Heart right ventricle (tissue), 16 donors: ENCODE measurements at regions not wholly inside any gene's neighbourhood (a gene's known extent, or its start where the extent isn't known, plus 50 kb on each side); places are given as distances from the start of the nearest gene placed in this dataset.

ENCODE experiments used
- ATAC-seq, 8 donors: fragments of 200-7000 bp; cut with Tn5 transposase; one replicate each; pipeline ENCODE4 v1.9.1; 2020; ENCODE audit warnings: mild to moderate bottlenecking in 8 of 8, moderate library complexity in 8 of 8, moderate number of reproducible peaks in 1 of 8
- DNase-seq, 2 donors: peaks; one replicate each; pipeline ENCODE4 v3.0.0-alpha.2; 2020
- H3K27ac ChIP-seq, 10 donors: fragments of 200-600 bp; sonication (generic) in 2 of 10; one replicate each; pipeline versions ENCODE4 v1.5.0 to v1.8.0; 2020 to 2022; ENCODE audit warnings: mild to moderate bottlenecking in 3 of 10
- H3K27me3 ChIP-seq, 7 donors: fragments of 200-600 bp; one replicate each; pipeline ENCODE4 v1.8.0; 2021 to 2022; ENCODE audit warnings: mild to moderate bottlenecking in 2 of 7
- H3K36me3 ChIP-seq, 9 donors: fragments of 200-600 bp; sonication (generic) in 1 of 9; one replicate each; pipeline versions ENCODE4 v1.5.0 to v1.8.0; 2020 to 2022; ENCODE audit warnings: mild to moderate bottlenecking in 2 of 9
- H3K4me1 ChIP-seq, 9 donors: fragments of 200-600 bp; sonication (generic) in 1 of 9; one replicate each; pipeline versions ENCODE4 v1.5.0 to v1.8.0; 2020 to 2022; ENCODE audit warnings: mild to moderate bottlenecking in 4 of 9
- H3K4me3 ChIP-seq, 10 donors: fragments of 200-600 bp; sonication (generic) in 2 of 10; one replicate each; pipeline versions ENCODE4 v1.5.0 to v1.8.0; 2020 to 2022; ENCODE audit warnings: mild to moderate bottlenecking in 7 of 10, moderate library complexity in 2 of 10
- H3K9me3 ChIP-seq, 11 donors: fragments of 200-600 bp in 10 of 11; sonication (generic) in 2 of 11; one replicate each; pipeline versions ENCODE4 v1.5.0 to v1.8.0; 2013 to 2022; ENCODE audit warnings: mild to moderate bottlenecking in 2 of 11, control low read depth in 1 of 11, moderate library complexity in 1 of 11
- WGBS, 2 donors: extraction: QIAGEN DNeasy Blood & Tissue Kit; methylation state at CpG; one replicate each; pipeline ENCODE4 v1.1.7; 2013; ENCODE audit warnings: inconsistent platforms in 1 of 2; 5-methylcytosine and 5-hydroxymethylcytosine counted together
- intact Hi-C, 10 donors: fragments of 100-400 bp; cut with DNase I; formaldehyde crosslinking; loops; one replicate each; pipeline versions ENCODE4 v1.11.1 to v1.14.2; 2022
- TF ChIP-seq, protein P1 (sequence below), 9 donors: fragments of 200-600 bp; sonication (generic) in 2 of 9; IDR thresholded peaks; one replicate each; pipeline versions ENCODE4 v1.5.0 to v1.8.0; 2021 to 2022; ENCODE audit warnings: antibody characterized with exemption in 9 of 9, mild to moderate bottlenecking in 5 of 9, moderate library complexity in 1 of 9
- donor health status: Arrhythmogenic right ventricular cardiomyopathy.
- donor health status: ischemic (EF 13 %, LVEDD 7.1; RV severe dilation, severe dysfunction).
- donor health status: healthy with polysubstance abuse.
- donor health status: DM: no; HTN: yes; CAD: no.
- donor health status: DM: no; HTN: no; CAD: no.
- donor health status: ischemic (EF 25% LVEDD 6.9; RV normal size, moderate dysfunction).
- donor health status: ischemic (EF 25% LVEDD 5.7; RV mildly dilated, moderate dysfunction).
- donor health status: healthy.
- donor health status: DM: yes; HTN: yes; CAD: no.
- donor health status: Ischemic cardiomyopathy.
- donor health status: ischemic (EF 35%, LVEDD 5.7; RV mildly dilated, moderate dysfunction).
- donor health status: nonischemic (EF 11% LVEDD 7.7; RV severe dilation, severe dysfunction).
- donor health status: DM: yes; HTN: yes; CAD: no.
- donor health status: PGD.
- donor health status: ischemic (EF 29% LVEDD 5.4; RV normal size, mild dysfunction).
- donor health status: nonischemic (EF 23%, LVEDD 6.1; RV moderate dilation, normal function).

DNA sequence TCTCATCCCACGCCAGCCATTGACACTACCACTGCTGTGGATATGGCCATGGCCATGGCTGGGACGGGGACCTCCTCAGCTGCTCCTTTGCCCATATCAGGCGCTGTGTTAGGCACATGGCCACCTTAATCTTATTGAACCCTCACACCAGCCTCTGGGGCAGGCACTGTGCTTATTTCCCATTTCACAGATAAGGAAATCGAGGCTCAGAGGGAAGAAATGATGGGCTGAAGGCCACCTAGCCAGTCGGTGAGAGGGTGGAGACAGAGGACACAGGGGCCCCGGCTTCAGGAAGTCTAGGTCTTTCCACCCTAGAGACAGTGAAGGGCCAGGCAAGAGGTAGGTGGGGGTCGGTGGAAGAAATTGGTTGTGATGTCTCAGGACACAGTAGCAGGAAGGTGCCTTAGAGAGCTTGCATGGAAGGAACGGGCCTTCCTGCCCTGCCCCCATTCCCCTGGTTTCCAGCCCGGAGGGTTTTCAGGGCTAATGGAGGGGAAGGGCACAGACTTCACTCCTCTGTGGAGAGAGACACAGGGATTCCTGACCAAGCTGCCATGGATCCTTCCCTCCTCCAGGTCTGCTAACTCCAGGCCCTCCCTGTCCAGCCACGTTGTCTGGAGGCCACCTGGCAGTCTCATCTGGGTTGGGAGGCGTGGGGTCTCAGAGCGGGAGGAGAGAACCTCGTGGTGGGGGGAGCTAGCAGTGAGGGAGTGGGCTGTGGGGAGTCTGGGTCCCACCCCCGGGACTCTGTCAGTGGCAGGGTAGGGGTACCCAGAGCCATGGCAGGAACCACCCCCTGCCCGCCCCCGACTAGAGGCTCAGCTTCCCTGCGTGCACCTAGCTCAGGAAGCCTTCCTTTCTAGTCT is 120.4 kb downstream of the VEGFA start:
- Histone ChIP-seq H3K27ac (no peak overlapping the region), H3K36me3 (no peaks in the 10 kb centered on the region), H3K4me3 (no peak overlapping the region), H3K9me3 (peaks cover 0 to under 1% (median 0%) of the 10 kb centered on the region in 11 donors), H3K4me1 (peaks cover 0 to 18% (median 0%) of the 10 kb centered on the region in 9 donors), H3K27me3 (peaks cover 0 to 25% (median 4%) of the 10 kb centered on the region in 7 donors)
- DNase-seq = no peak
- intact Hi-C loops = no loop called here
- TF ChIP-seq, protein P1, sequence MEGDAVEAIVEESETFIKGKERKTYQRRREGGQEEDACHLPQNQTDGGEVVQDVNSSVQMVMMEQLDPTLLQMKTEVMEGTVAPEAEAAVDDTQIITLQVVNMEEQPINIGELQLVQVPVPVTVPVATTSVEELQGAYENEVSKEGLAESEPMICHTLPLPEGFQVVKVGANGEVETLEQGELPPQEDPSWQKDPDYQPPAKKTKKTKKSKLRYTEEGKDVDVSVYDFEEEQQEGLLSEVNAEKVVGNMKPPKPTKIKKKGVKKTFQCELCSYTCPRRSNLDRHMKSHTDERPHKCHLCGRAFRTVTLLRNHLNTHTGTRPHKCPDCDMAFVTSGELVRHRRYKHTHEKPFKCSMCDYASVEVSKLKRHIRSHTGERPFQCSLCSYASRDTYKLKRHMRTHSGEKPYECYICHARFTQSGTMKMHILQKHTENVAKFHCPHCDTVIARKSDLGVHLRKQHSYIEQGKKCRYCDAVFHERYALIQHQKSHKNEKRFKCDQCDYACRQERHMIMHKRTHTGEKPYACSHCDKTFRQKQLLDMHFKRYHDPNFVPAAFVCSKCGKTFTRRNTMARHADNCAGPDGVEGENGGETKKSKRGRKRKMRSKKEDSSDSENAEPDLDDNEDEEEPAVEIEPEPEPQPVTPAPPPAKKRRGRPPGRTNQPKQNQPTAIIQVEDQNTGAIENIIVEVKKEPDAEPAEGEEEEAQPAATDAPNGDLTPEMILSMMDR (IDR thresholded peaks at IDR 0.05) = no peak
- no peak for ATAC-seq
- 69 to 70% methylated on average over 17 of the region's 17 CpGs for WGBS, 2 donors

DNA sequence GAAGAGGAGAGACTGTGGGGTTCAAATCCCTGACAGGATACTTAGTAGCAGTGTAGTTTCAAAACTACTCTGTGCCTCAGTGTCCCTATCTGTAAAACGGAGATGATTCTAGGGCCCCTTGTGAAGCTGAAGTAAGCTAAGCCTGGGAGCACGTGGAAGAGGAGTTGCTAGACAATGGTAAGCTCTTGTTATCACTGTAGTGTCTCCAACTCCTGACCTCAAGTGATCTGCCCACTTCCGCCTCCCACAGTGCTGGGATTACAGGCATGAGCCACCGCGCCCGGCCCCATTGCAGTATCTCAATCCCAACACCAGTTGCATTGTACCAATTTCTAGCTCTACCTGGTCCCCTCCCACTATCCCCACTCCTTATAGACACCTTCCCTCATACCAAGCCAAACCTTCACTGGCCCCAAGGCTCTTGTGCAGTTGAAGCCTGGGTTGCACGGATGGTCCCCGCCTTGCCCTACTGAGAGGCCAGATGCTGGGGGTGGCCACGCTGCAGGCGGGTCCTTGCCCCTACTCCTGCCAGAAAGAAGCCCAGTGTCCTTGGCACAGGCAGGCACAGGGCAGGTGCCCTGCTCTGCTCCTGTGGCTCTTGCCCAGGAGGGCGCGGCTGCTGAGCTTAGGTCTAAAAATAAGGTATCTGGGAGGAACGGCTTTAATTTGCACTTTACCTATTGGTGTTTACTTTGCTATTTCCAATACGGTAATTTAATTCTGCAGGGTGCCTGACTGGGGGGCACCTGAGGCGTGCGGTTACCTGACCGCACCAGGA is 118.1 kb downstream of the VEGFA start:
- TF ChIP-seq, protein P1 (IDR thresholded peaks at IDR 0.05) = no peak
- peaks cover 0 to 1% (median 0%) of the 10 kb centered on the region in 11 donors for H3K9me3 ChIP-seq
- H3K36me3 ChIP-seq = no peaks in the 10 kb centered on the region
- intact Hi-C loops = no loop called here
- WGBS, 2 donors = 77 to 84% methylated on average over 17 of the region's 17 CpGs
- H3K4me1 ChIP-seq = peaks cover 0 to 25% (median 4%) of the 10 kb centered on the region in 9 donors
- H3K27me3 ChIP-seq = peaks cover 0 to 25% (median 4%) of the 10 kb centered on the region in 7 donors
- H3K27ac ChIP-seq = no peak overlapping the region
- DNase-seq = no peak
- no peak overlapping the region for H3K4me3 ChIP-seq
- peak in 3 of 8 donors; percentile 28 to 58 (median 51) for ATAC-seq

DNA sequence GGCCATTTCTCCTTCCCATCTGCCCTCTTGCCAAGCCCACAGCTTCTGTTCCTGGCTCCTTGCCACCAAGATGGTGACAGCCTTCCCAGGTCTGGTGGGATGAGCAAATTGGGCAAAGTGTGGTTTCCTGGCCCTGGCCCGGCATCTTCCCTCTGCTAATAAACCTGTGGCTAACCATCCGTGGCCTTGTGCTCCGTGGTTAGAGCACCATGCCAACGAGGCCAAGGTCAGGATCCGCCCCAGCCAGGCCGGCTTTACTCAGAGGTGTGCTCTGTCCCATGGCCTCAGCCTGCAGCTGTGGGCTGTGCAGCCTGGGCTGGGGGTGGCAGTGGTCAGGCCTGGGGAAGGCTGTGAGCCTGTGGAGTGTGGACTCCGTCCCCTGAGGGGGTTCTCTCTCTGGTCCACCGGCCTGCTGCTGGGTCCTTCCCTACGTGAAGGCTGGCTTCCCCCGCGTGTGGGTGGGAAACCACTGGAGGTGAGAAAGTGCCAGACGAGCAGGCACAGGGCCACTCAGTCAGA is 117.4 kb downstream of the VEGFA start:
- WGBS, 2 donors = 82 to 86% methylated on average over 12 of the region's 12 CpGs
- intact Hi-C loops = no loop called here
- ATAC-seq = peak in 1 of 8 donors; percentile 31

More for the DNA sequence above, 117.4 kb downstream of the VEGFA start:
- Histone ChIP-seq H3K9me3 (peaks cover 0 to 3% (median 0%) of the 10 kb centered on the region in 11 donors), H3K27ac (no peak overlapping the region), H3K36me3 (no peaks in the 10 kb centered on the region), H3K4me3 (no peak overlapping the region), H3K4me1 (peaks cover 0 to 25% (median 4%) of the 10 kb centered on the region in 9 donors), H3K27me3 (peaks cover 0 to 25% (median 0%) of the 10 kb centered on the region in 7 donors)
- DNase-seq = no peak
- TF ChIP-seq, protein P1 (IDR thresholded peaks at IDR 0.05) = no peak
